ENCODE measurements at regions not wholly inside any gene's neighbourhood (a gene's known extent, or its start where the extent isn't known, plus 50 kb on each side); places are given as distances from the start of the nearest gene placed in this dataset.

DNA sequence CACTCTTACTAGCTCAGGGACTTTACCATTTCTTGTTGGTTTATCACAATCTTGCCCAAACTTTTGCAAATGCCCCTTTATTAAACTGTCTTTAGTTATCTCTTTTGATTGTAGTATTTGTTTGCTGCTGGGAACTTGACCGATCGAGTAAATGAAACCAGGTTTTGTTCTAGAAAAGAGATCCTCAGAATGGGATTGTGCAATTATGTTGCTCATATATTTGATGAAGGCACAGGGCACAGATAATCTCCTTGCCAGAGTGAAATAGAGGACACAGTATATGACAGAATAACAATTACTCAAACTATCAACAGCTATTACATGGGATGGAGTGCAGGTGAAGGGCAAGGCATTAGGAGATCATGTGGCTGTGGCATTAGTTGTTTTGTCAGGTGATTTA, 216.6 kb upstream of the RASGRP1 start:
- Histone ChIP-seq H3K9me3 (no peaks in the 10 kb centered on the region), H3K36me3 (no peaks in the 10 kb centered on the region), H3K27me3 (replicated peaks; ENCODE audit: insufficient read depth) (no peaks in the 10 kb centered on the region), H3K4me1 (ENCODE audit: control insufficient read depth in 1 of 2, low read depth in 2 of 2) (no peaks in the 10 kb centered on the region), H3K27ac (no peak overlapping the region), H3K4me3 (no peak overlapping the region)
- no peak for DNase-seq (ENCODE audit: low spot score)
- TF ChIP-seq, protein P1, sequence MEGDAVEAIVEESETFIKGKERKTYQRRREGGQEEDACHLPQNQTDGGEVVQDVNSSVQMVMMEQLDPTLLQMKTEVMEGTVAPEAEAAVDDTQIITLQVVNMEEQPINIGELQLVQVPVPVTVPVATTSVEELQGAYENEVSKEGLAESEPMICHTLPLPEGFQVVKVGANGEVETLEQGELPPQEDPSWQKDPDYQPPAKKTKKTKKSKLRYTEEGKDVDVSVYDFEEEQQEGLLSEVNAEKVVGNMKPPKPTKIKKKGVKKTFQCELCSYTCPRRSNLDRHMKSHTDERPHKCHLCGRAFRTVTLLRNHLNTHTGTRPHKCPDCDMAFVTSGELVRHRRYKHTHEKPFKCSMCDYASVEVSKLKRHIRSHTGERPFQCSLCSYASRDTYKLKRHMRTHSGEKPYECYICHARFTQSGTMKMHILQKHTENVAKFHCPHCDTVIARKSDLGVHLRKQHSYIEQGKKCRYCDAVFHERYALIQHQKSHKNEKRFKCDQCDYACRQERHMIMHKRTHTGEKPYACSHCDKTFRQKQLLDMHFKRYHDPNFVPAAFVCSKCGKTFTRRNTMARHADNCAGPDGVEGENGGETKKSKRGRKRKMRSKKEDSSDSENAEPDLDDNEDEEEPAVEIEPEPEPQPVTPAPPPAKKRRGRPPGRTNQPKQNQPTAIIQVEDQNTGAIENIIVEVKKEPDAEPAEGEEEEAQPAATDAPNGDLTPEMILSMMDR (IDR thresholded peaks at IDR 0.05): no peak
- ATAC-seq (ENCODE audit: insufficient number of reproducible peaks, low FRiP score, low read depth): no peak

- no peaks in the 10 kb centered on the region for H3K4me1 ChIP-seq (ENCODE audit: control insufficient read depth in 1 of 2, low read depth in 2 of 2)
- TF ChIP-seq, protein P1 (IDR thresholded peaks at IDR 0.05): no peak
- no peak for ATAC-seq (ENCODE audit: insufficient number of reproducible peaks, low FRiP score, low read depth)
Measured at GRCh38 chr15:38782156-38782555, 217.5 kb upstream of the RASGRP1 start.

GRCh38 chr15:38788918-38789317, 224.3 kb upstream of the RASGRP1 start:
- DNase-seq (ENCODE audit: low spot score): no peak
- TF ChIP-seq, protein P1 (IDR thresholded peaks at IDR 0.05): no peak
- Histone ChIP-seq H3K4me1 (ENCODE audit: control insufficient read depth in 1 of 2, low read depth in 2 of 2) (peaks cover 0 to 12% of the 10 kb centered on the region in 2 donors), H3K27ac (no peak overlapping the region), H3K4me3 (no peak overlapping the region), H3K27me3 (replicated peaks; ENCODE audit: insufficient read depth) (no peaks in the 10 kb centered on the region), H3K9me3 (no peaks in the 10 kb centered on the region), H3K36me3 (no peaks in the 10 kb centered on the region)
- ATAC-seq (ENCODE audit: insufficient number of reproducible peaks, low FRiP score, low read depth): no peak

More at GRCh38 chr15:38782156-38782555, 217.5 kb upstream of the RASGRP1 start:
- Histone ChIP-seq H3K36me3 (no peaks in the 10 kb centered on the region), H3K27me3 (replicated peaks; ENCODE audit: insufficient read depth) (no peaks in the 10 kb centered on the region), H3K9me3 (no peaks in the 10 kb centered on the region), H3K4me3 (no peak overlapping the region), H3K27ac (no peak overlapping the region)
- no peak for DNase-seq (ENCODE audit: low spot score)

DNA sequence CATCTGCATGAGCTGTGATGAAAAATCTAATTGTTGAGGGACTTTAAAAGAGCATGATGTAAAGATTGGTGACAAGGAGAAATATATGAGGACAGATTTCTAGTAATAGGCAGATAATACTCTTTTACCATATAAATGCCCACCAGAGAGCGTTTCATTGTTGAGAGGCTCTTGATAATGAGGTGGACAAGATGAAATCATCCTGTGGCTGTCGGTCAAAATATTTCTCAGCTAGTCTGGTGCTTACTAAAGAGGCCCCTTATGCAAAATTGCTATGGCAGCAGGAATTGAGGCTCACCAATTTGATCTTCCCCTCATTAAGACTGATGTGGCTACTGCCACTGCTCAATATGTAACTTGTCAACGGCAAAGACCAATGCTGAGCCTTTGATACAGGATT, 225.0 kb upstream of the RASGRP1 start:
- Histone ChIP-seq H3K4me1 (ENCODE audit: control insufficient read depth in 1 of 2, low read depth in 2 of 2) (peaks cover 0 to 12% of the 10 kb centered on the region in 2 donors), H3K27ac (no peak overlapping the region), H3K9me3 (no peaks in the 10 kb centered on the region), H3K36me3 (no peaks in the 10 kb centered on the region), H3K4me3 (no peak overlapping the region), H3K27me3 (replicated peaks; ENCODE audit: insufficient read depth) (no peaks in the 10 kb centered on the region)
- TF ChIP-seq, protein P1 (IDR thresholded peaks at IDR 0.05): no peak
- ATAC-seq (ENCODE audit: insufficient number of reproducible peaks, low FRiP score, low read depth): no peak
- DNase-seq (ENCODE audit: low spot score): no peak

DNA sequence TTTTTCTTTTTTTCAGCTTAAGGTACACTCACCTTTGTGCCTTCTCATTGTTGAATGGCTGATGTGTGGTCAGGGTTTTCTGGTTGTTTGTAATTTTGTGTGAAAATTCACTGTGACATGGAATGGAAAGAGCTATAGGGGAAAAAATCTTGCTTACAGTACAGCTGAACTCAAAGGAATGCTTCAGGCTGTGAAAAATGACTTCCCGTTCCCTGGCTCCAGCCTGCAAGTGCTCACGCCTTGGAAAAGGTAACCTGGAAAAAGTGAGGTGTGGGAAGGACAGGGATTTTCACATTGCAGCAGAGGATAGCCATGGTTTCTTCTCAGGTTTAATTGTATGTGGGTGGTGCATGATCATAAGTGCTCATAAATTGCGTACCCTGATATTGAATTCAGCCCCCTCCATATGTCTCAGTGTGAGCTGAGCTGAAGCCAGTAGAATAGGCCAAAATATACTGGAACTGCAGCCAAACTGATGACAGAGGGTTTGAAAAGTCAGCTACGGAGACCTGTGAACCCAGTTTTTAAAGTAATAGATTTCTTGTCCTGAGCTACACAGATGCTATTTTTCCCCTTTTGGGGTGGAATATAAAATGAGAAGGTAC, 228.7 kb upstream of the RASGRP1 start:
- no peak for DNase-seq (ENCODE audit: low spot score)
- ATAC-seq (ENCODE audit: insufficient number of reproducible peaks, low FRiP score, low read depth): no peak
- Histone ChIP-seq H3K36me3 (no peaks in the 10 kb centered on the region), H3K9me3 (no peaks in the 10 kb centered on the region), H3K4me3 (no peak overlapping the region), H3K4me1 (ENCODE audit: control insufficient read depth in 1 of 2, low read depth in 2 of 2) (peaks cover 0 to 12% of the 10 kb centered on the region in 2 donors), H3K27me3 (replicated peaks; ENCODE audit: insufficient read depth) (no peaks in the 10 kb centered on the region), H3K27ac (no peak overlapping the region)
- TF ChIP-seq, protein P1 (IDR thresholded peaks at IDR 0.05): no peak

Data from thoracic aorta (tissue), 2 donors.